ENCODE measurements at regions not wholly inside any gene's neighbourhood (a gene's known extent, or its start where the extent isn't known, plus 50 kb on each side); places are given as distances from the start of the nearest gene placed in this dataset.

- TF ChIP-seq MYBL2 (CRISPR knock-in tag; IDR thresholded peaks at IDR 0.05) (no peak), HMGXB4 (CRISPR knock-in tag; IDR thresholded peaks at IDR 0.05) (no peak), ZNF532 (CRISPR knock-in tag; IDR thresholded peaks at IDR 0.05; ENCODE audit: borderline replicate concordance) (no peak), ZBTB21 (CRISPR knock-in tag; IDR thresholded peaks at IDR 0.05; ENCODE audit: borderline replicate concordance) (no peak), E2F5 (CRISPR knock-in tag; IDR thresholded peaks at IDR 0.05) (no peak), ZNF138 (CRISPR knock-in tag; conservative IDR thresholded peaks at IDR 0.05) (no peak), PRDM15 (CRISPR knock-in tag; IDR thresholded peaks at IDR 0.05) (no peak), TEAD1 (CRISPR knock-in tag; IDR thresholded peaks at IDR 0.05) (no peak), GABPB1 (CRISPR knock-in tag; IDR thresholded peaks at IDR 0.05) (no peak), E2F1 (CRISPR knock-in tag; IDR thresholded peaks at IDR 0.05) (no peak), ZNF281 (CRISPR knock-in tag; IDR thresholded peaks at IDR 0.05) (no peak), JAZF1 (CRISPR knock-in tag; IDR thresholded peaks at IDR 0.05) (no peak), MAX (CRISPR knock-in tag; IDR thresholded peaks at IDR 0.05) (no peak), ZNF317 (CRISPR knock-in tag; IDR thresholded peaks at IDR 0.05; ENCODE audit: borderline replicate concordance, low read depth) (no peak), RORB (CRISPR knock-in tag; IDR thresholded peaks at IDR 0.05) (no peak), FOXK1 (CRISPR knock-in tag; IDR thresholded peaks at IDR 0.05) (no peak), JUN (CRISPR knock-in tag; IDR thresholded peaks at IDR 0.05) (no peak), NFATC4 (CRISPR knock-in tag; IDR thresholded peaks at IDR 0.05) (no peak), ZNF219 (CRISPR knock-in tag; IDR thresholded peaks at IDR 0.05; ENCODE audit: borderline replicate concordance) (no peak)
- ChIA-PET POLR2A (no interaction called here), CTCF (interaction anchor here (0.7 to 1.5 kb wide), 3 partner anchors 20 to 582 kb away, joined by 3 read pairs; no protein-coding TSS in a partner anchor)
- H3K27ac Mint-ChIP-seq, result no peak overlapping the region
- H3K36me3 Mint-ChIP-seq, result no peaks in the 10 kb centered on the region
- no peaks in the 10 kb centered on the region for H3K9me3 Mint-ChIP-seq
- no peak for ATAC-seq
- no peak for DNase-seq (ENCODE audit: low spot score)
- H3K4me1 Mint-ChIP-seq, result peaks cover 34% of the 10 kb centered on the region
- H3K4me3 Mint-ChIP-seq, result no peak overlapping the region
- peaks cover 6% of the 10 kb centered on the region for H3K27me3 Mint-ChIP-seq (ENCODE audit: low read depth)
Observed at GRCh38 chr1:91161166-91161565, 139.3 kb upstream of the ZNF644 start.
